Spleen (tissue), 7 donors: ENCODE measurements at regions not wholly inside any gene's neighbourhood (a gene's known extent, or its start where the extent isn't known, plus 50 kb on each side); places are given as distances from the start of the nearest gene placed in this dataset.
"Not testable (repeated sequence)": the region's sequence is repeated elsewhere in the genome, so short reads cannot be mapped to it uniquely, and the experiment has no call there.

ENCODE experiments used
- POLR2A ChIP-seq, 3 donors: fragments of 450-650 bp; IDR thresholded peaks; one replicate each; pipeline ENCODE4 v1.5.1; 2017; ENCODE audit warnings: antibody characterized with exemption in 3 of 3, mild to moderate bottlenecking in 1 of 3
- POLR2AphosphoS5 ChIP-seq, 3 donors: sonication (generic); formaldehyde crosslinking; IDR thresholded peaks; one replicate each; pipeline ENCODE4 v1.5.1; 2017; ENCODE audit warnings: antibody characterized with exemption in 3 of 3
- TF ChIP-seq, protein P1 (sequence below), 11 experiments: fragments of 200-600 bp in 7 of 11; fragments of 450-650 bp in 4 of 11; sonication (generic) in 4 of 11; IDR thresholded peaks in 8 of 11; conservative IDR thresholded peaks in 3 of 11; 1 replicate in 7 of 11; 2 replicates in 4 of 11; pipeline versions ENCODE4 v1.4.0 to v1.8.0; 2016 to 2021; ENCODE audit warnings: antibody characterized with exemption in 11 of 11, inconsistent platforms in 4 of 11, mild to moderate bottlenecking in 1 of 11
- donor health status: DM: no; HTN: no; CAD: no; lungs with moderate emphysema.
- donor health status: DM: no; HTN: no; CAD: no.
- donor health status: DM: no; HTN: no; CAD: no.

GRCh38 chr5:119299615-119300310 lies 56.1 kb upstream of the TNFAIP8 start:
- TF ChIP-seq, protein P1, sequence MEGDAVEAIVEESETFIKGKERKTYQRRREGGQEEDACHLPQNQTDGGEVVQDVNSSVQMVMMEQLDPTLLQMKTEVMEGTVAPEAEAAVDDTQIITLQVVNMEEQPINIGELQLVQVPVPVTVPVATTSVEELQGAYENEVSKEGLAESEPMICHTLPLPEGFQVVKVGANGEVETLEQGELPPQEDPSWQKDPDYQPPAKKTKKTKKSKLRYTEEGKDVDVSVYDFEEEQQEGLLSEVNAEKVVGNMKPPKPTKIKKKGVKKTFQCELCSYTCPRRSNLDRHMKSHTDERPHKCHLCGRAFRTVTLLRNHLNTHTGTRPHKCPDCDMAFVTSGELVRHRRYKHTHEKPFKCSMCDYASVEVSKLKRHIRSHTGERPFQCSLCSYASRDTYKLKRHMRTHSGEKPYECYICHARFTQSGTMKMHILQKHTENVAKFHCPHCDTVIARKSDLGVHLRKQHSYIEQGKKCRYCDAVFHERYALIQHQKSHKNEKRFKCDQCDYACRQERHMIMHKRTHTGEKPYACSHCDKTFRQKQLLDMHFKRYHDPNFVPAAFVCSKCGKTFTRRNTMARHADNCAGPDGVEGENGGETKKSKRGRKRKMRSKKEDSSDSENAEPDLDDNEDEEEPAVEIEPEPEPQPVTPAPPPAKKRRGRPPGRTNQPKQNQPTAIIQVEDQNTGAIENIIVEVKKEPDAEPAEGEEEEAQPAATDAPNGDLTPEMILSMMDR (IDR thresholded peaks at IDR 0.05 in 8 of 11, conservative IDR thresholded peaks at IDR 0.05 in 3 of 11): peak in 3 of 11 experiments; percentile 15 to 26 (median 20)
- TF ChIP-seq POLR2A (IDR thresholded peaks at IDR 0.05): not testable (repeated sequence)
- peak; percentile 34 to 50 (median 36) for TF ChIP-seq POLR2AphosphoS5 (IDR thresholded peaks at IDR 0.05)
